ENCODE measurements at regions not wholly inside any gene's neighbourhood (a gene's known extent, or its start where the extent isn't known, plus 50 kb on each side); places are given as distances from the start of the nearest gene placed in this dataset.

GRCh38 chr3:72571638-72572114 lies 276.6 kb downstream of the SHQ1 start:
- no peak for TF ChIP-seq CTCF (IDR thresholded peaks at IDR 0.05)

- no peak for TF ChIP-seq CTCF (IDR thresholded peaks at IDR 0.05)
These were observed 277.2 kb downstream of the SHQ1 start for GRCh38 chr3:72571052-72571451.

GRCh38 chr3:72569754-72570440 lies 278.3 kb downstream of the SHQ1 start:
- TF ChIP-seq CTCF (IDR thresholded peaks at IDR 0.05): no peak

GRCh38 chr3:72568083-72568482 lies 280.2 kb downstream of the SHQ1 start:
- no peak for TF ChIP-seq CTCF (IDR thresholded peaks at IDR 0.05)

GRCh38 chr3:72567474-72567873 lies 280.8 kb downstream of the SHQ1 start:
- TF ChIP-seq CTCF (IDR thresholded peaks at IDR 0.05): no peak

- TF ChIP-seq CTCF (IDR thresholded peaks at IDR 0.05): no peak
These were observed 282.7 kb downstream of the SHQ1 start for GRCh38 chr3:72565593-72565992.

- no peak for TF ChIP-seq CTCF (IDR thresholded peaks at IDR 0.05)
These were observed 284.4 kb downstream of the SHQ1 start for GRCh38 chr3:72563690-72564370.
